Ovary (tissue), 3 donors: ENCODE measurements at regions not wholly inside any gene's neighbourhood (a gene's known extent, or its start where the extent isn't known, plus 50 kb on each side); places are given as distances from the start of the nearest gene placed in this dataset.

Source experiments
- EP300 ChIP-seq: sonication (generic); formaldehyde crosslinking; IDR thresholded peaks from one replicate; pipeline ENCODE4 v1.6.1; 2017; ENCODE audit warnings: antibody characterized with exemption
- POLR2A ChIP-seq: fragments of 450-650 bp; IDR thresholded peaks from one replicate; pipeline ENCODE4 v1.6.1; 2017; ENCODE audit warnings: antibody characterized with exemption, mild to moderate bottlenecking, moderate library complexity
- TF ChIP-seq, protein P1 (sequence below), 3 donors: fragments of 450-650 bp in 2 of 3; fragments of 200-600 bp in 1 of 3; IDR thresholded peaks; one replicate each; pipeline versions ENCODE4 v1.5.1 to v1.8.0; 2016 to 2022; ENCODE audit warnings: antibody characterized with exemption in 3 of 3, mild to moderate bottlenecking in 1 of 3
- donor health status: DM: no; HTN: no; CAD: no.

DNA sequence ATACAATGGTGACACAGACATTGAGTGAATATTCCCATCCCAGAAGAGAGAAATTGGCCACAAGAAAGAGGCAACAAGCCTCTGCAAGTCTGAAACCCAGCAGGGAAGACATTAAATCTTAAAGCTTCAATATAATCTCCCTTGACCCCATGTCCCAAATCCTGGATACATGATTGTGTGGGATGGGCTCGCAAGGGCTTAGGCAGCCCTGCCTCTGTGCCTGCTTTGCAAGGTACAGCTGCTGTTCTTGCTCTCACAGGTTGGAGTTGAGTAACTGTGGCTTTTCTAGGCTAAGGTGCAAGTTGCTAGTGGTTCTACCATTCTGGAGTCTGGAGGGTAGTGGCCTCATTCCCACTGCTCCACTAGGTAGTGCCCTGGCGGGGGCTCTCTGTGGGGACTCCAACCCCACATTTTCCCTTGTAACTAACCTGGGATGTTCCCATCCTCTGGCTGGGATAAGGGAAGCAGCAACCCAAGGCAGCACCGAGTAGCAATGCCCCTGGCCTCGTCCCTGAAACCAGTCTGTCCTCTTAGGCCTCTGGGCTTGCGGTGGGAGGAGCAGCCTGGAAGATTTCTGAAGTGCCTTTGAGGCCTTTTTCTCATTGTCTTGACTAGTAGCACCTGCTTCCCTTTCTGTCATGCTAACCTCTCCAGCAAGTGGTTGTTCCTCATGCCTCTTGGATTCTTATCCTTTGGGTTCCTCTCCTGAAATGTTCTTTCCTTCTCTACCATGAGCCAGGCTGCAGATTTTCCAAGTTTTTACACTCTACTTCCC, 90.0 kb downstream of the FAM174B start:
- TF ChIP-seq, protein P1, sequence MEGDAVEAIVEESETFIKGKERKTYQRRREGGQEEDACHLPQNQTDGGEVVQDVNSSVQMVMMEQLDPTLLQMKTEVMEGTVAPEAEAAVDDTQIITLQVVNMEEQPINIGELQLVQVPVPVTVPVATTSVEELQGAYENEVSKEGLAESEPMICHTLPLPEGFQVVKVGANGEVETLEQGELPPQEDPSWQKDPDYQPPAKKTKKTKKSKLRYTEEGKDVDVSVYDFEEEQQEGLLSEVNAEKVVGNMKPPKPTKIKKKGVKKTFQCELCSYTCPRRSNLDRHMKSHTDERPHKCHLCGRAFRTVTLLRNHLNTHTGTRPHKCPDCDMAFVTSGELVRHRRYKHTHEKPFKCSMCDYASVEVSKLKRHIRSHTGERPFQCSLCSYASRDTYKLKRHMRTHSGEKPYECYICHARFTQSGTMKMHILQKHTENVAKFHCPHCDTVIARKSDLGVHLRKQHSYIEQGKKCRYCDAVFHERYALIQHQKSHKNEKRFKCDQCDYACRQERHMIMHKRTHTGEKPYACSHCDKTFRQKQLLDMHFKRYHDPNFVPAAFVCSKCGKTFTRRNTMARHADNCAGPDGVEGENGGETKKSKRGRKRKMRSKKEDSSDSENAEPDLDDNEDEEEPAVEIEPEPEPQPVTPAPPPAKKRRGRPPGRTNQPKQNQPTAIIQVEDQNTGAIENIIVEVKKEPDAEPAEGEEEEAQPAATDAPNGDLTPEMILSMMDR (IDR thresholded peaks at IDR 0.05): no peak
- no peak for TF ChIP-seq POLR2A
- no peak for TF ChIP-seq EP300
